SIG-M5 treated with dmso at 0.1 percent for 504 hours (cell line): ENCODE measurements at regions not wholly inside any gene's neighbourhood (a gene's known extent, or its start where the extent isn't known, plus 50 kb on each side); places are given as distances from the start of the nearest gene placed in this dataset.

Source experiments
- DNase-seq: peaks from one replicate; lab custom pipeline; 2025; ENCODE audit not compliant: unreplicated experiment; lab: John Stamatoyannopoulos, UW

DNA sequence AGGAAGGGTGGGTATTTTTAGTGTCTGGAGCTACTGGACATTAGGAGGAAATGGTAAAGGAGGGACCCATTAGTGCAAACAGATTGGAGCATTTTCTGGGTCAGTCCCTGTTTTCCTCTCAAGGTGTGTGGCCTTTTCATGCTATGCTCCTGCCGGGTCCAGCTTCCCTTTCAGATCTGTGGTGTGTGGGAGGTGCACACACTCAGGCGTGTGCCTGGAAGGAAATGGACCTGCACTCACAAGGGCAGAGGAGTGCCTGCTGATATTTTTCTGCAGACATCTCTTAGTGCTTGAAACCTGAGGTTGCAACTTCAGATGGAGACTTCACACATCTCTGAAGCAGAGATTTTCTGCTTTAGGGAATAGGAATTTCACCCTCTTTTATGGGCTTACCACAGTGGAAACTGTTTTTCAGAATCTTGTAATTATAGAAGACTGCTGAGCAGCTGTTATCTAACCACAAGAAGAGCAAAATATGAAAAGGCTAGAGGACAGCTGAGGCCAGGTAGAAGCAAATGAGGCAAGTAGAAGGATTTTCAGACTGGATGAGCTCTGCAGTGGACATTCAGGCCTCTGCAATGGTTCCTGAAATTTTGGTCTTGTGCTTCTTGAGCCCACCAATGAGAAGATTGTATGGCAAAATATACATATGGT lies 764.3 kb downstream of the QKI start:
- no peak for DNase-seq

DNA sequence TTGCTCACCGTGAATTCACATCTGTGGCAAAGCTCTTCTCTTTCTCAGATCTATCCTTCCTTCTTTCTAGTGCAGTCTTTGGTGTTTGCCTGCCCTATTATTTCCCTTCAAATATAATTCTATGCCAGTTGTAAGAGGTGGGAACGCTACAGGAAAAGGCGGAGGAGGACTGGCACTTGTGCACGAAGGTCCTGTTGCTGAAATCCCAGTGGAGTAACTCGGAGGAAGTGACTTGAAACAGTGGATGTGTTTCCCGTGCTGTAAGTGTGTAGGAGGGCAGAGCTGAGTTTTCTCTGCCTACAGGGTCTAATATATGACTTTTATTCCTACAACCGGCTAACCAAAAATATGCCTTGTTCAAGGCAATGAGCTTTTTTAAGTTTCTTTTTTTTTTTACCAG lies 754.8 kb downstream of the QKI start:
- no peak for DNase-seq

DNA sequence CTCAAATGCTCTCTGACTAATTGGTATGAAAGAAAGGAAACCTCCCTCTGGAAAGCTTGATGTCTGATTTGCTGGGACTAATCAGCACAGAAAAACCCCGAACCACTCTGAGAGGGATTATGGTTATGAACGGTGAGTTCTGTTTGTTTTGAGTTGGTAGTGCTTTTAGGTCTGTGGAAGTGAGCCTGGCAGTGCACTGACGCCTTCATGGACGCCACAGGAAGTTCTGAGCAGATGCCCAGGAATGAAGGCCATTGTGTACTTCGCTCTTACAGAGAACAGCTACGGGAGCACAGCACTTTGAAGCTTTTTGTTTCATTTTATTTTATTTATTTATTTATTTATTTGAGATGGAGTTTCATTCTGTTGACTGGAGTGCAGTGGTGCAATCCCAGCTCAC lies 754.1 kb downstream of the QKI start:
- DNase-seq: no peak

DNA sequence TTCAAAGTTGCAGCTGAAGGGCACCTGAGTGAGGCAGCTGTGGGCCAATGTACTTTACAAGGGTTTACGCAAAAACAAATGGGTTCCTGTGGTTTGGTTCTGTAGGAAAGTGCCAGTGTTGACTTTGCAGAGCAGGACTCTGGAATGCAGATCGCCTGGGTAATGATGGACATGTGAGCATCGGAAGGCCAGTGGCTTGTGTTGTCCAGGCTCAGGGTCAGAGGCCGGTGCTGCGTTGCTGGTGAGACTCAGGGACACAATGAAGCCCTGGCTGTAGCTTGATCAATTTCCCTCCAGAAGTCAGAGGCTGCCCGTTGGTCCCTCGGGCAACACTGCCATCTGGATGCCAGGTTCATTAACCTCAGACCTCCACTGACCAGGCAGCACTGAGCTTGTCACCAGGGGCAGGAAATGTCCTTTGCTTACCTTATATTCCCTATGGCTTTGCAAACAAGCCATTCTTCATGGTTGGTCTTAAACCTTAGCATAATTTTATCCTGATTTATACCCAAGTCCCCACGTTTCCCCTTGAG lies 753.4 kb downstream of the QKI start:
- no peak for DNase-seq

DNA sequence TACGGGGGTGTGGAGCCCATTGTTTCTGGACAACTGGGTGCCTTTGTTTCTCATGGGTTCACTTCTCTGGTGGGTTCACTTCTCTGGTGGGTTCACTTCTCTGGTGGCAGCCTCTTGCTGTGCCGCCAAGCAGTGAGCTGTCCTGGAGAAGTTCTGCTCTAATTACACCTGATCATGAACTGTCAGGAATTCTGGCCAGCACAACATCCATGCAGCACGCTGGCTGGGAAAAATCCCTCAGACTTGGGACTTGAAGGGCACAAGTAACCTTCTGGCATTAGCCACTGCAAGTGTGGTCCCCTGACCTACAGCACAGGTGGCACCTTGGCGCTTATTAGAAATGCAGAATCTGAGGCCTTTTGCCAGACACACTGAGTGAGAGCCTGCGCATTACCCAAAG lies 752.5 kb downstream of the QKI start:
- DNase-seq: no peak

DNA sequence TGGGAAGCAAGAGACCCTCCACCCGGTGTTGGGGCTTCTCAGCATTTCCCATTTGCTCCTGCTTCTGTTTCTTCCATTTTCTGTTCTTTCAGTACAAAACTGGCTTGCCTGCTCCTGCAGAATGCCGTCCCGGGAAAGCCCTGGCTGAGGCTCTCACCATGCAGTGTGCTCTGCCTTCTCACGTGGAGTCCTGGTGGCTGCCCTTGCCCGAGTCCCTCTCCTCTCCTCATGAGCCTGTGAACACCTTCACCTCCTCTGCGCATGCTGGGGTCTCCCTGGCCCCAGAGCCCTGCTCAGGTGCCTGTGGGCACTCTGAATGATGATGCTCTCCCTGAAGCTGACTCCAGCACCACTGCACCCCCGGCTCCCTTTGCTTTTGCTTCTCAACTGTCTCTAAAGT lies 752.0 kb downstream of the QKI start:
- DNase-seq: no peak

DNA sequence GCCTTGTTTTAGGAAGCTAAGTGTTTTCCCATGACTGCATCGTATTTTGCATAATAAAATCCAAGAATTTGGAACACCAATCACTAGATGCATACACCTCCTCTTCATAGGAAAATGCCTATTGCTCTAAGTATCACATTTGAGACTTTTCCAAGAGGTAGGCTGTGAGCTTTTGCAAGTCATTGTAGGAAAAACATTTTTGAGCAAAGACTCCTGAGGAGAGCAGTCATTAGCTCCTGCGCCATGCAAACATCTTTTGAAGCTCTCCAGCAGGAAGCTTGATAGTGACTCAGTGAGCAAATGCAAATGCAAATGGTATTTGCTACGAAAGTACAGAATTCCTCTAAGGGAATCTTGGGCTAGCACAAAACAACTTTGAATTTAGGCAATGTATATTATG lies 750.4 kb downstream of the QKI start:
- DNase-seq: no peak

DNA sequence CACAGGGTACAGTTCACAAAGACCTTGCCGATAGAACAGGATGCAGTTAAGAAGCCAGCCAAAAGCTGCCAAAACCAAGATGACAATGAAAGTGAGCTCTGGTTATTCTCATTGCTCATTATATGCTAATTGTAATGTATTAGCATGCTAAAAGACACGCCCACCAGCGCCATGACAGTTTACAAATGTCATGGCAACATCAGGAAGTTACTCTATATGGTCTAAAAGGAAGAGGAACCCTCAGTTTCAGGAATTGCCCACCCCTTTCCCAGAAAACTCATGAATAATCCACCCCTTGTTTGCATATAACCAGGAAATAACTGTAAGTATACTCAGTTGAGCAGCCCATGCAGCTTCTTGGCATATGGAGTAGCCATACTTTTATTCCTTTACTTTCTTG lies 748.7 kb downstream of the QKI start:
- DNase-seq: no peak

DNA sequence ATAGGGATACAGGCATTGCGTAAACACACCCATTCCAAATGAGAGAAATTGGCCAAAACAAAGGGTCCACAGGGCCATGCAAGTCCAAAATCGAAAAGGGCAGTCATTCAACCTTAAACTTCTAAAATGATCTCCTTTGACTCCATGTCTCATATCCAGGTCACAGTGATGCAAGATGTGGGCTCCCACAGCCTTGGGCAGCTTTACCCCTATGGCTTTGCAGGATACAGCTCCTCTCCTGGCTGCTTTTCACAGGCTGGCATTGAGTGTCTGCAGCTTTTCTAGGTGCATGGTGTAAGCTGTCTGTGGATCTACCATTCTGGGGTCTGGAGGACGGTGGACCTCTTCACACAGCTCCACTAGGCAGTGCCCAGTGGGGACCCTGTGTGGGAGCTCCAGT lies 744.5 kb downstream of the QKI start:
- no peak for DNase-seq

DNA sequence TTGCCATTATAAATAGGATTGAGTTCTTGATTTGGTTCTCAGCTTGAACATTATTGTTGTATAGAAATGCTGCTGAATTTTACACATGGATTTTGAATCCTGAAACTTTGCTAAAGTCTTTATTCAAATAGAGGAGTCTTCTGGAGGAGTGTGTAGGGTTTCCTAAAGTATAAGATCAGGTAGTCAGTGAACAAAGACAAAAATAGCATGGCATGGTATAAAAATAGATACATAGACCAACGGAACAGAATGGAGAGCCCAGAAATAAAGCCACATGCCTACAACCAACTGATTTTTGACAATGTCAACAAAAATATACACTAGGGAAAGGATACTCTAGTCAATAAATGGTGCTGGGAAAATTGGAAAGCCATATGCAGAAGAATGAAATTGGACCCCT lies 740.1 kb downstream of the QKI start:
- DNase-seq: no peak

DNA sequence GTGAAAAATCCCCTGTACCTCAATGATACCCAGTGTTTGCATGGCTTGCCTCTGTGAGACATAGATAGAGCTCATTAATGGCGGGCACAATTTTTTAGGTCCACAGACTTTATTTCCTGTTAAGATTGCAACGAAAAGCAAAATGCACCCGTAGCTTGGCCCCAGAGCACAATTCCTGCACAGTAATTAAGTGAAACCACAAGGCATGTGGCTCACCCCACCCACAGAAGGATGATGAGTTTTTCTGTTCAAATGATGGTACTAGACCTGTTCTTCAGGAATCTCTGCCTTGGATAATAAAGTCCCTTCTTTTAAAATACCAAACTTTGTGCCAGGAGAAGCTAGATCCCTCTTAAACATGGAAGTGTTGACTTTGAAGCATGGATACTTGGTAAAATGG lies 738.1 kb downstream of the QKI start:
- no peak for DNase-seq

DNA sequence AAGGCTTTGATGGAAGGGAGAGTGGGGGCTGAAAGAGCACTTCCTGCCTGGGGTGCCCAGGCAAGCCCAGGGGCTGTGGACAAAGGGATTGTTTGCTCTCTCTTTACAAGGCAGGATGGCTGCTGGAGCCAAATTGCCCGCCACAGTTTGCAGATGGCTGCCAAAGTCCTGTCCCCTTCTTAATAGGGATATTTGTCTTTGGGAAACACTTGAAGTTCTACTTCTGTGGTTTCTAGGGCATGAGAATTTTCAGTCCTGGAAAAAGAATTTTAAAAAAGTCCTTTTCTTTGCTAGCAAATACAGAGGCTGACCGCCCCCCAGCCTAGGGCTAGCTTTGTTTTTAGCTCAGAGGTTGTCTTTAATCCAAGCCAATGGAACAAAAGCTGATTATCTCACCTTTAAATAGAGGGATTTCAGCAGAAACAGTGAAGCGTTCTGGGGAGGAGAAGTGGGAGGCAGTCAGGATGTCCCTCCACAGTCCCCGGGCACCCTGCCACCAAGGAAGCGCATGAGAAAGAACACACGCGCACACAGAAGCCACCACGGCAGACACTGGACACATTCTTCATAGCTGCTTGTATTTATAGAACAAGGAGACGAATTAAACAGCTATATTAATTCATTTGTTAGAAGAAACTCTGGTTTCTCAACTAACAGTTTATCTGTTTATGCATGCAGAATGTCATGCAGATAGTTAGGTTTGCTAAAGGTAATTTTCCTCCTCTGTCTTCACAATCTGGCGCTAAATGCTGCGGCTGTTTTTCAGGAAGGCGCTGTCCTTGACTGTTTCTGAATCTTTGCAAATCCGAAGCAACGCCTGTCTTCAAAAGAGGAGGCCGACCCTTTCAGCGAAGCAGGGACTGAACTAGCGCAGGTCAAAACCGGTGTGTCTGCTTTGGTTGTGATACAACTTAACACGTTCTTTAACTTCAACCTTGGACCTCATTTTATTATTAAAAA lies 736.9 kb downstream of the QKI start:
- DNase-seq: no peak

DNA sequence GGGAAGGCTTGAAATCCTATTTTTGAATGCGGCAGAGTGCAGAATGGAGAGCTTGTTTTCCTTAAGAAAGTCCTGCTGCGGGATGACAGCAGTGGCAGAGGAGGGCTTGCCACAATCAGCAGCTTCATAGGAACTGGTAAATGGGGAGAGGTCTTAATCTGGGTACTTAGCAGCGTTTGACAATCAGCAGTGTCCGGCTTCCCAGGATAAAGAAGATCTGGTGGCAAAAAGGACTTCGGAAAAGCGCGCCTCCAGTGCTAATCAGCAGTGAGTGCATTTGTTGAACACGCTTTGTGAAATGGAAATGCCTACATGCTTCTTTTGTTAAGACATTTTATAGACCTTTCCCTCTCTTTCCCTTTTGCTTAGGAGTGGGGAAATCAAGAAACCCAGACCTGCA lies 735.7 kb downstream of the QKI start:
- no peak for DNase-seq

DNA sequence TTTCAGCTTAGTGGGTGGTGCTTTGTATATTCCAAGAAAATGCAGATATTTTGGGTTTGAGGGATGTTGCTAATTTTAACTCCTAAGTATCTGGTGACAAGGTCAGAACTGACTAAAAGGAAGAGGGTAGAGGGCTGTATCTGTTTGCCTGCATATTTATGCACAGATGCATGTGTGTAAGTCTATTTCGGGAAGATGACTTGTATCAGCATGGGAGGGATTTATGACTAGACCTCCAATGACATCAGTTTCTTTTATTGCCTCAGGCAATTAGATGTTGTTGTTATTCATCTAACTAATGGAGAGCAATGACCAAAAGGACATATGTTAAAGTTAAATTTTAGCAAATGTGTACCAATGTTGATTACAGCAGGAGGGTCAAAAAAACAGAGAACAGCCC lies 734.3 kb downstream of the QKI start:
- no peak for DNase-seq

DNA sequence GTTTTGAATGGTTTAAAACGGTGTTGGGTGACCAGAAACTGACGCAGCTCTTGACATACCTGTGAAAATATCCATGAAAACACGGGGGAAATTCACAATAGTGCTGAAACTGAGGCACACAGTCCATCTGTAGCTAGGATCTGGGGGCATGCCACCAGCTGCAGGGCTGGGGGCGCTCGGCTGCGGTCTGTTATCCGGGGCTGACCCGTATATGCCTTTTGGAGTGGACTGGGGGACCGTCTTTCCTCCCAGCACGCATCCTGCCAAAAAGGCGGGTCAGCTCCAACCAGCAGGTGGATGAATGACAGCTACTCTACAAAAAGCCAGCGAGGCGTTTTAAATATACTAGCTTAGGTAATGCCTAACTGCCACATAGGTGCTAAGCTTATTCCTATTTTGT lies 729.8 kb downstream of the QKI start:
- DNase-seq: no peak

DNA sequence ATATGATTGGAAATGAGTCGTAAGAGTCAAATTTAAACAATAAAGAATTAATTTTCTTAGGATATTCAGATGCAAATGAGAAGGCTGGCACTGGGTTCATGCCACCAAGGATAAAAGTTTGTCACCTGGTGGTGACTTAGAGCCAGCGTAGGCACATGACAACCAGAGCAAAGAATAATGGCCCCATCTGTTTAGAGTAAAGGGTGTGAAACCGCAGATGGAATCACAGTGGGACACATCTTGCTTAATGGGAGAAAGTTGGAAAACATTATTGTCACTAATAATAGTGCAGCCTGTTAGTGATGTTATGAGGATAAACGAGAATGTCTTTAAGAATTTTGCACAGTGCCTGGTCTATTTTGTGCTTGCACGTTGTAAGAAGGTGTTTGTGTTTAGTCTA lies 727.8 kb downstream of the QKI start:
- DNase-seq: no peak

DNA sequence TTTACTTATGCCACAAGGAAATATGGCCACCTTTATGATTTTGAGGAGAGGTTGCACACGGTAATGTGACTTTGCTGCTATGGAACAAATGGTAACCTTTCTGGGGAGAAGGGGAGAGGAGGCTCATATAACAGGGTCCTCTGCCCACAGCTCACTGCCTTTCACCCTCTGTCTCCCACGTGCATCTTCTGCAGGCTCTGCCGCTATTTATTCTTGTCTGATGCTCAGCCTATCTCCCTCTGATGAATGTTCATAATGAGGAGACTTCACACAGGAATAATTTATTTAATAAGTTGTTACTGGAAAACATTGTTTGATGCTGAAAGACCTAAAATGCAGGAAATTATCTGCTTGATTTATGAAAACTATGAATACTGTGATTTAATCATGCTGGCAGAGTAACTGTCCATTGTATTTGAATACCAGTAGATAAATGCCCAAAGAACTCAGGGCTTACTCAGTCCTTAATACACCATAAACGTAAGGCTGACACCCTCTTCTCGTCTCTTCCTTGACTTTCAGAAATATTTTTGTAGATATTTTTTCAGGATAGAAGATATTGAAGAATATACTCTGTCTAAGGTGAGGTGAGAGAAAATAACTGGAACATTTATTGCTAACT lies 721.1 kb downstream of the QKI start:
- DNase-seq: no peak

DNA sequence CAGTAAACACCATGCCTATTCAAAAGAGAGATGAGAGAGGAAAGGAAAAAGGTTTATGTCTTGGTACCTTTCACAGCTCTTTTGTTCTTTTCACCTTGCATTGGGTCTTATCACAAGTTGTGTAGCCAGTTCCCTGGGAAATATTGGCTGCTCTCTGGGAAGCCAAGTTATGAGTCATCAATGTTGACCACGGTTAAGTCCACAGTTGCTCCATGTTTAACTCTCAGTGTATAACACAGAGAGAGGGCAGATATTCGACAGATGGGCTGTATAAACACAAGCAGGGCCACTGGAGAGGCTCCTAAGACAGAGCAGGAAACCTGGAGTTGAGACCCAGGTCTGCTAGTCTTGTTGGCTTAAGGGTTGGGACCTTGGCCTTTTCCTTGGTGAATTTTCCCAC lies 718.6 kb downstream of the QKI start:
- no peak for DNase-seq

DNA sequence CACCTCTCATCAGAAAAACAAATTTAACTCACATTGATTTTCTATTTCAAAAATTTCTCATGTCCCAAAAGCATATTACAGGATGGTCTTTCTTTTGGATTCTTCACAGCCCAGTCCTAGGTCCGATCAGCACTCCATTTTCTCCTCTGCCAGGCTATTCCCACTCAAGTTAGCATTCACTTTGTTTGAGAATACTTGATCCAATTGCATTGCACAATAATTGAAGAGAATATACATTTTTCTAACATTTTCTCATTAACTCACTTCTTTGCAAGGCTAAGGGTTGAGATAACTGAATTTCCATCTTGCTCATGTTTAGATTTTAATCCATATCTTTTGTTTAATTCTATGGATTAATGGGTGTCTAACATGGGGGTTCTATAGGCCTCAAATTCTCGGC lies 716.1 kb downstream of the QKI start:
- no peak for DNase-seq

DNA sequence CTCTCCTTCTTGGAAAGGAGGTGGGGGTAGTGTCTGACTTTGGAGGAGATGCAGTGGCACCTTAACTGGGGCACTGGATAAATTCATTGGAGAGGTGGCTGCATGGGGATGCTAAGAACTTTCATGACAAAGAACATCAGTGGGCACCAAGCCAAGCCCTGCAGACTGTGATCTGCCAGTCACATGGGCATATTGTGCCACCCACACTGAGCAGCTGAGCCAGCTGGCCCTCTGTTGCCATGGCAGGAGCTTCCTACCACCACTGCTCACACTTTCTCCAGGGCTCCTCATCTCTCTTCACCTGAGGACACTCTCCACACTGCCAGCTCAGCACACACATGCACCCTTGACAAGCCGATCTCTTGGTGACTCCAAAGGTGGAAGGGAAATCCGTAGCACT lies 715.6 kb downstream of the QKI start:
- no peak for DNase-seq

DNA sequence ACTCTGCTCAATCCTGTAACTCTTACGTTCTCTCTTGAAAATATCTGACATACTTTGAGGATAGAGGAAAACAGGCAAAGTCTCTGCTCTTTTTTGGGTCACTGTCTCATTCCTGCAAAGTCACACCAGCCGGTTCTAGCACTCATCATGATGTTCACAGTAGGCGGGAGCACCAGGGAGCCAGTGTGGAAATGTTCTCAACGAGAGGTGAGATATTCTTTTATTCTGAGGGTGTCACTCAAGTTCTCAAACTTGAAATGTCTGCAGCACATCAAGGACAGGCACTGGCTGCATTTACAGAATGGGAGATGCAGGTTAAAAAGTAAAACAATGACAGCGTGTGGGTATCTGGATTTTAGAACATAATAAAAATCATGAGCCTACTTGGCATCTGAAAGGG lies 714.7 kb downstream of the QKI start:
- DNase-seq: no peak

DNA sequence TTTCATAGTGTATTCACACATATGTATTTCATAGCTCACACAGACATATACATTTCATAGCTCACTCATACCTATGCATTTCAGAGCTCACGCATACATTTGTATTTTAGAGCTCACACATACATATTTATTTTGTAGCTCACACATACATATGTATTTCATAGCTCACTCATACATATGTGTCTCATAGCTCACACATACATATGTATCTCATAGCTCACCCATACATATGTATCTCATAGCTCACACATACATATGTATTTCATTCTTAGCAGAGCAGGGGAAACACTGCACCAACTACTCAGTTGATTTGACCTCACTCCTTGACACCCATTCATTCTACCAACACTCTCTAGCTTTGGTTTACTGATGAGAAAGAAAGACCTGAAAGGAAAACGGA lies 713.6 kb downstream of the QKI start:
- DNase-seq: no peak
